SK-N-SH (cell line): ENCODE measurements at regions not wholly inside any gene's neighbourhood (a gene's known extent, or its start where the extent isn't known, plus 50 kb on each side); places are given as distances from the start of the nearest gene placed in this dataset.
A peak's percentile ranks its signal among the peaks of the same experiment; 100 is the strongest.
"Not testable (repeated sequence)": the region's sequence is repeated elsewhere in the genome, so short reads cannot be mapped to it uniquely, and the experiment has no call there.

Experiments used
- CTCF ChIA-PET: fragments of 300-600, 350-600 bp; formaldehyde crosslinking; extraction: SDS; loops from one replicate; lab custom pipeline; 2021; lab: Yijun Ruan, JAX
- POLR2A ChIA-PET: fragments of 350-600 bp; sonication (Branson Sonifier 250); formaldehyde crosslinking; extraction: SDS; loops from one replicate; lab custom pipeline; 2020; ENCODE audit warnings: antibody characterized with exemption, inconsistent platforms; lab: Yijun Ruan, JAX
- DNase-seq: peaks from one replicate; pipeline ENCODE4 v3.0.0; 2012
- H2AFZ ChIP-seq: fragments of 200-600 bp; sonication (generic); 2 replicates; pipeline ENCODE4 v1.8.1; 2016; ENCODE audit warnings: antibody characterized with exemption, mild to moderate bottlenecking, low read depth
- H3F3A ChIP-seq: fragments of 200-600 bp; sonication (generic); replicated peaks from 2 replicates; pipeline ENCODE3; 2016; ENCODE audit warnings: antibody characterized with exemption, mild to moderate bottlenecking; ENCODE audit not compliant: insufficient read depth
- H3K27ac ChIP-seq, 2 experiments: fragments of 200-500 bp in 1 of 2; fragments of 200-600 bp in 1 of 2; sonication (Bioruptor generic) in 1 of 2; sonication (generic), shearing (Covaris generic) in 1 of 2; 2 replicates each; pipeline versions ENCODE4 v1.5.1 to v1.6.1; 2014 to 2016; ENCODE audit warnings: low read depth in 2 of 2, inconsistent platforms in 1 of 2, low read length in 1 of 2, mild to moderate bottlenecking in 1 of 2, mixed read lengths in 1 of 2
- H3K27me3 ChIP-seq: fragments of 200-600 bp; sonication (generic), shearing (Covaris generic); 2 replicates; pipeline ENCODE4 v1.6.1; 2016; ENCODE audit warnings: mixed run types; ENCODE audit not compliant: insufficient read depth
- H3K36me3 ChIP-seq, 2 experiments: fragments of 200-500 bp in 1 of 2; fragments of 200-600 bp in 1 of 2; sonication (Bioruptor generic) in 1 of 2; sonication (generic) in 1 of 2; replicated peaks in 1 of 2; 2 replicates each; pipeline versions ENCODE3 to v1.5.1; 2014 to 2016; ENCODE audit warnings: low read length in 1 of 2, mild to moderate bottlenecking in 1 of 2; ENCODE audit not compliant: insufficient read depth in 2 of 2, control insufficient read depth in 1 of 2
- H3K4me1 ChIP-seq, 2 experiments: fragments of 200-500 bp in 1 of 2; fragments of 200-600 bp in 1 of 2; sonication (Bioruptor generic) in 1 of 2; sonication (generic), shearing (Covaris generic) in 1 of 2; 2 replicates each; pipeline versions ENCODE4 v1.5.1 to v1.6.1; 2014 to 2016; ENCODE audit warnings: low read depth in 1 of 2, low read length in 1 of 2, mixed run types in 1 of 2; ENCODE audit not compliant: insufficient read depth in 2 of 2, control insufficient read depth in 1 of 2
- H3K4me2 ChIP-seq: fragments of 200-600 bp; sonication (generic), shearing (Covaris generic); 2 replicates; pipeline ENCODE4 v1.6.1; 2017; ENCODE audit warnings: mixed run types
- H3K4me3 ChIP-seq, 2 experiments: fragments of 200-500 bp in 1 of 2; fragments of 200-600 bp in 1 of 2; sonication (Bioruptor generic) in 1 of 2; sonication (generic), shearing (Covaris generic) in 1 of 2; 2 replicates each; pipeline versions ENCODE4 v1.5.1 to v1.8.1; 2014 to 2016; ENCODE audit warnings: low read depth in 2 of 2, inconsistent platforms in 1 of 2, low read length in 1 of 2, mild to moderate bottlenecking in 1 of 2, mixed read lengths in 1 of 2, moderate library complexity in 1 of 2
- H3K79me2 ChIP-seq: fragments of 200-600 bp; sonication (generic); 2 replicates; pipeline ENCODE4 v1.8.1; 2017; ENCODE audit warnings: mild to moderate bottlenecking; ENCODE audit not compliant: insufficient read depth
- H3K9ac ChIP-seq: fragments of 200-600 bp; sonication (generic); 2 replicates; pipeline ENCODE4 v1.6.1; 2017; ENCODE audit warnings: mixed run types
- H3K9me2 ChIP-seq: fragments of 200-600 bp; sonication (generic); 2 replicates; pipeline ENCODE4 v1.6.1; 2017; ENCODE audit warnings: mixed run types
- H3K9me3 ChIP-seq: fragments of 200-600 bp; sonication (generic); 2 replicates; pipeline ENCODE4 v1.6.1; 2017; ENCODE audit warnings: mixed run types, mild to moderate bottlenecking, moderate library complexity
- H4K20me1 ChIP-seq: fragments of 200-600 bp; sonication (generic); 2 replicates; pipeline ENCODE4 v1.6.1; 2017; ENCODE audit warnings: mild to moderate bottlenecking, mixed run types; ENCODE audit not compliant: insufficient read depth
- CHD2 ChIP-seq: fragments of 150-350 bp; IDR thresholded peaks from 2 replicates; pipeline ENCODE4 v1.6.1; 2018; ENCODE audit warnings: low read length; ENCODE audit not compliant: partially characterized antibody
- JUND ChIP-seq: IDR thresholded peaks from 2 replicates; pipeline ENCODE4 v1.4.0; 2012
- NRF1 ChIP-seq: IDR thresholded peaks from 2 replicates; pipeline ENCODE4 v1.6.1; 2012; ENCODE audit warnings: low read depth, mild to moderate bottlenecking, low read length
- RAD21 ChIP-seq: IDR thresholded peaks from 2 replicates; pipeline ENCODE4 v1.6.1; 2012; ENCODE audit warnings: mild to moderate bottlenecking, low read length
- RCOR1 ChIP-seq: fragments of 150-350 bp; IDR thresholded peaks from 2 replicates; pipeline ENCODE4 v1.6.1; 2017; ENCODE audit warnings: antibody characterized with exemption, low read length
- RXRA ChIP-seq: IDR thresholded peaks from 2 replicates; pipeline ENCODE4 v1.4.0; 2012; ENCODE audit warnings: low read depth, mild to moderate bottlenecking, borderline replicate concordance
- SMC3 ChIP-seq: IDR thresholded peaks from 2 replicates; pipeline ENCODE4 v1.6.1; 2012; ENCODE audit warnings: low read depth, low read length, improper control_type of control experiment
- TEAD4 ChIP-seq: IDR thresholded peaks from 2 replicates; pipeline ENCODE4 v1.4.0; 2012; ENCODE audit warnings: mild to moderate bottlenecking, borderline replicate concordance; ENCODE audit not compliant: insufficient read depth
- WGBS: methylation state at CpG from one replicate; pipeline ENCODE4 v1.1.6; 2017; ENCODE audit warnings: low lambda C conversion rate; 5-methylcytosine and 5-hydroxymethylcytosine counted together
- TF ChIP-seq, protein P1 (sequence below): IDR thresholded peaks from 2 replicates; pipeline ENCODE4 v1.6.1; 2012; ENCODE audit warnings: mild to moderate bottlenecking, low read depth, low read length, moderate library complexity
- TF ChIP-seq, protein P2 (sequence below): IDR thresholded peaks from 2 replicates; pipeline ENCODE4; 2012
- TF ChIP-seq, protein P3 (sequence below): IDR thresholded peaks from 2 replicates; pipeline ENCODE4 v1.4.0; 2012; ENCODE audit warnings: low read depth

DNA sequence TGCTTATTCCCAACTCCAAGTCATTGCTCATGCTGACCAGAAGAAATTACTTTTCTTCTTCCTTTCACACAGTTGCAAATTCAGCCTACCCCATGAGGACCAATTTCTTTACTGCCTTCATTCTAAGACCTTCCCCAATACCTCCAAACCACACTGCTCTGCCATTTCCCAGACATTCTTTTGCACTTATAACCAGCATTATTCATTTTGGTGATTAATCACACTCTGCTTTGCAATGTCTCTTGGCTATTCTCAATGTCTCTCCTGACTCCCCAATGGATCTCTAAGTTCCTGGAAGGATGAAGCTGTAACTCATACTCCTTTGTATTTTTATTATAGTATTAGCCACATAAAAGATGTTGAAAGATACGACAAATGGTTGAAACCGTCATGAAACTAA lies 105.7 kb upstream of the RANBP3L start:
- no peak overlapping the region for H3K27ac ChIP-seq
- H3K9me3 ChIP-seq: no peaks in the 10 kb centered on the region
- no peak for DNase-seq
- no peaks in the 10 kb centered on the region for H3K27me3 ChIP-seq
- H3K9me2 ChIP-seq: no peaks in the 10 kb centered on the region
- H3K4me1 ChIP-seq: peaks cover 0 to 13% of the 10 kb centered on the region in 2 experiments; a peak in 1 of 4 replicates
- no peaks in the 10 kb centered on the region for H3K79me2 ChIP-seq
- H3K4me3 ChIP-seq: no peak overlapping the region
- no peak overlapping the region for H2AFZ ChIP-seq
- no peaks in the 10 kb centered on the region for H3K36me3 ChIP-seq
- H3F3A ChIP-seq: peaks cover 10% of the 10 kb centered on the region
- H3K4me2 ChIP-seq: no peak overlapping the region
- H4K20me1 ChIP-seq: no peaks in the 10 kb centered on the region
- TF ChIP-seq RXRA (no peak), RCOR1 (no peak)
- TF ChIP-seq, all 33 proteins: peak for 0
- ChIA-PET POLR2A (no interaction called here), CTCF (no interaction called here)
- WGBS: 4% methylated on average over 2 of the region's 2 CpGs
- no peak overlapping the region for H3K9ac ChIP-seq

DNA sequence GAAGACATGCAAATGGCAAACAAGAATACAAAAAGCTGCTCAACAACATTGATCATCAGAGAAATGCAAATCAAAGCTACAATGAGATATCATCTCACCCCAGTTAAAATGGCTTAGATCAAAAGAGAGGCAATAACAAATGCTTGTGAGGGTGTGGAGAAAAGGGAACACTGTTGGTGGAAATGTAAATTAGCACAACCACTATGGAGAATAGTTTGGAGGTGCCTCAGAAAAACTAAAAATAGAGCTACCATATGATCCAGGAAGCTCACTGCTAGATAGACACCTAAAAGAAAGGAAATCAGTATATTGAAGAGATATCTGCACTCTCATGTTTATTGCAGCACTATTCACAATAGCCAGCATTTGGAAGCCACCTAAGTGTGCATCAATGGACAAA lies 108.0 kb upstream of the RANBP3L start:
- H4K20me1 ChIP-seq, H3K9ac ChIP-seq, H3K4me2 ChIP-seq, DNase-seq, H3K27ac ChIP-seq, H3K27me3 ChIP-seq, POLR2A ChIA-PET, H3K9me2 ChIP-seq, H2AFZ ChIP-seq, H3K4me1 ChIP-seq, H3K4me3 ChIP-seq, H3K9me3 ChIP-seq, H3K36me3 ChIP-seq, H3F3A ChIP-seq, H3K79me2 ChIP-seq: not testable (repeated sequence)
- CTCF ChIA-PET: interaction anchor here (1.5 kb wide), 1 partner anchor 46 kb away, joined by 3 read pairs; no protein-coding TSS in a partner anchor

DNA sequence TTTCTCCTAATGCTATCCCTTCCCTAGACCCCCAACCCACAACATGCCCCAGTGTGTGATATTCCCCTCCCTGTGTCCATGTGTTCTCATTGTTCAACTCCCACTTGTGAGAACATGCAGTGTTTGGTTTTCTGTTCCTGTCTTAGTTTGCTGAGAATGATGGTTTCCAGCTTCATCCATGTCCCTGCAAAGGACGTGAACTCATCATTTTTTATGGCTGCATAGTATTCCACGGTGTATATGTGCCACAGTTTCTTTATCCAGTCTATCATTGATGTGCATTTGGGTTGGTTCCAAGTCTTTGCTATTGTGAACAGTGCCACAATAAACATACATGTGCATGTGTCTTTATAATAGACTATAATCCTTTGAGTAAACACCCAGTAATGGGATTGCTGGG lies 109.0 kb upstream of the RANBP3L start:
- H3K79me2 ChIP-seq, H3K27ac ChIP-seq, H3K4me2 ChIP-seq, H3K9me2 ChIP-seq, H3K9me3 ChIP-seq, H3K36me3 ChIP-seq, H3K9ac ChIP-seq, H3K4me1 ChIP-seq, H3K27me3 ChIP-seq, H3F3A ChIP-seq, DNase-seq, POLR2A ChIA-PET, H4K20me1 ChIP-seq, H2AFZ ChIP-seq, H3K4me3 ChIP-seq, CTCF ChIA-PET: not testable (repeated sequence)
- 0% methylated on average over 2 of the region's 2 CpGs for WGBS

DNA sequence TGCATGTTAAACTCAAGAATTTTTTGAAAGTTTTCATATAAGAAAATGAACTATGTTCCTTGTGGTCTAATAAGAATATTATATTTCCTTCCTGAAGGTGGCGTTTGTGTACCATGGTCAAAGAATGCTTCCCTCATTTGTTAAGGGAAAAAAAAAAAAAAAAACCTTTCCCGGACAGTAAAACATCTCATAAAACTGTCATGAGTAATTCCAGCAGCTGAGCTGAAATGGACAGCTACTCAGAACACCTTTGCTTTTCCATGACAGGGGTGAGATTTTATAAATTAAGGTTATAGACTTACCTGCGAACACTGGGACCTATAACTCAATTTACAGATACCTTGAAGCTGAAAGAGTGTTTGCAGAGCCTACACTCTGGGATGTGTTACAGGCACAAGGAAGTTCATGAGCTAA lies 113.2 kb upstream of the RANBP3L start:
- Histone ChIP-seq H3K79me2 (no peaks in the 10 kb centered on the region), H3K36me3 (no peaks in the 10 kb centered on the region), H3K27me3 (peaks cover 38% of the 10 kb centered on the region; the same call in 1 of the 2 replicates), H3K4me1 (no peaks in the 10 kb centered on the region), H3K4me2 (no peak overlapping the region), H3K9me3 (no peaks in the 10 kb centered on the region), H3K27ac (no peak overlapping the region), H3K9ac (no peak overlapping the region), H4K20me1 (no peaks in the 10 kb centered on the region), H2AFZ (no peak overlapping the region), H3F3A (no peaks in the 10 kb centered on the region), H3K4me3 (no peak overlapping the region; a peak in 1 of 4 replicates), H3K9me2 (no peaks in the 10 kb centered on the region)
- ChIA-PET POLR2A (no interaction called here), CTCF (interaction anchor here (0.6 to 5.6 kb wide), 13 partner anchors 10 to 336 kb away, joined by 3 to 123 read pairs (median 5); no protein-coding TSS in a partner anchor)
- peak; percentile 26 for DNase-seq
- WGBS: 2% methylated on average over 3 of the region's 3 CpGs
- TF ChIP-seq RCOR1: no peak
- TF ChIP-seq, protein P1, sequence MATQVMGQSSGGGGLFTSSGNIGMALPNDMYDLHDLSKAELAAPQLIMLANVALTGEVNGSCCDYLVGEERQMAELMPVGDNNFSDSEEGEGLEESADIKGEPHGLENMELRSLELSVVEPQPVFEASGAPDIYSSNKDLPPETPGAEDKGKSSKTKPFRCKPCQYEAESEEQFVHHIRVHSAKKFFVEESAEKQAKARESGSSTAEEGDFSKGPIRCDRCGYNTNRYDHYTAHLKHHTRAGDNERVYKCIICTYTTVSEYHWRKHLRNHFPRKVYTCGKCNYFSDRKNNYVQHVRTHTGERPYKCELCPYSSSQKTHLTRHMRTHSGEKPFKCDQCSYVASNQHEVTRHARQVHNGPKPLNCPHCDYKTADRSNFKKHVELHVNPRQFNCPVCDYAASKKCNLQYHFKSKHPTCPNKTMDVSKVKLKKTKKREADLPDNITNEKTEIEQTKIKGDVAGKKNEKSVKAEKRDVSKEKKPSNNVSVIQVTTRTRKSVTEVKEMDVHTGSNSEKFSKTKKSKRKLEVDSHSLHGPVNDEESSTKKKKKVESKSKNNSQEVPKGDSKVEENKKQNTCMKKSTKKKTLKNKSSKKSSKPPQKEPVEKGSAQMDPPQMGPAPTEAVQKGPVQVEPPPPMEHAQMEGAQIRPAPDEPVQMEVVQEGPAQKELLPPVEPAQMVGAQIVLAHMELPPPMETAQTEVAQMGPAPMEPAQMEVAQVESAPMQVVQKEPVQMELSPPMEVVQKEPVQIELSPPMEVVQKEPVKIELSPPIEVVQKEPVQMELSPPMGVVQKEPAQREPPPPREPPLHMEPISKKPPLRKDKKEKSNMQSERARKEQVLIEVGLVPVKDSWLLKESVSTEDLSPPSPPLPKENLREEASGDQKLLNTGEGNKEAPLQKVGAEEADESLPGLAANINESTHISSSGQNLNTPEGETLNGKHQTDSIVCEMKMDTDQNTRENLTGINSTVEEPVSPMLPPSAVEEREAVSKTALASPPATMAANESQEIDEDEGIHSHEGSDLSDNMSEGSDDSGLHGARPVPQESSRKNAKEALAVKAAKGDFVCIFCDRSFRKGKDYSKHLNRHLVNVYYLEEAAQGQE: no peak
- peak; percentile 34 for TF ChIP-seq SMC3
- no peak for TF ChIP-seq TEAD4
- TF ChIP-seq, protein P2, sequence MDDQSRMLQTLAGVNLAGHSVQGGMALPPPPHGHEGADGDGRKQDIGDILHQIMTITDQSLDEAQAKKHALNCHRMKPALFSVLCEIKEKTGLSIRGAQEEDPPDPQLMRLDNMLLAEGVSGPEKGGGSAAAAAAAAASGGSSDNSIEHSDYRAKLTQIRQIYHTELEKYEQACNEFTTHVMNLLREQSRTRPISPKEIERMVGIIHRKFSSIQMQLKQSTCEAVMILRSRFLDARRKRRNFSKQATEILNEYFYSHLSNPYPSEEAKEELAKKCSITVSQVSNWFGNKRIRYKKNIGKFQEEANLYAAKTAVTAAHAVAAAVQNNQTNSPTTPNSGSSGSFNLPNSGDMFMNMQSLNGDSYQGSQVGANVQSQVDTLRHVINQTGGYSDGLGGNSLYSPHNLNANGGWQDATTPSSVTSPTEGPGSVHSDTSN: 0 out of 2 replicates have a peak, but pooled peaks have one; percentile 19
- no peak for TF ChIP-seq CHD2
- TF ChIP-seq NRF1: no peak; the same call in 1 of the 2 replicates
- no peak for TF ChIP-seq JUND
- TF ChIP-seq, protein P3, sequence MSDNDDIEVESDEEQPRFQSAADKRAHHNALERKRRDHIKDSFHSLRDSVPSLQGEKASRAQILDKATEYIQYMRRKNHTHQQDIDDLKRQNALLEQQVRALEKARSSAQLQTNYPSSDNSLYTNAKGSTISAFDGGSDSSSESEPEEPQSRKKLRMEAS: no peak
- TF ChIP-seq RAD21: peak; percentile 72
